ENCODE measurements at regions not wholly inside any gene's neighbourhood (a gene's known extent, or its start where the extent isn't known, plus 50 kb on each side); places are given as distances from the start of the nearest gene placed in this dataset.

GRCh38 chr13:26502826-26503225, 54.7 kb upstream of the WASF3 start:
- no peaks in the 10 kb centered on the region for H3K36me3 ChIP-seq (ENCODE audit: control insufficient read depth in 2 of 2, insufficient read depth in 2 of 2, low read length in 1 of 2)
- no peak overlapping the region for H3K4me3 ChIP-seq (ENCODE audit: low read length in 2 of 2)
- WGBS, result 19% methylated on average over 12 of the region's 12 CpGs
- no peaks in the 10 kb centered on the region for H3K27me3 ChIP-seq (ENCODE audit: control insufficient read depth in 2 of 2, insufficient read depth in 1 of 2, low read length in 1 of 2)
- no peak overlapping the region for H3K27ac ChIP-seq (ENCODE audit: low read depth in 1 of 2, low read length in 1 of 2)
- peaks cover 0 to 1% of the 10 kb centered on the region in 2 donors for H3K9me3 ChIP-seq (ENCODE audit: control insufficient read depth in 2 of 2, insufficient read depth in 1 of 2, low read length in 1 of 2)
- peaks cover 0 to 12% of the 10 kb centered on the region in 2 donors for H3K4me1 ChIP-seq (ENCODE audit: control insufficient read depth in 2 of 2, insufficient read depth in 2 of 2, low read length in 2 of 2)
- DNase-seq (ENCODE audit: low read depth in 6 of 9, low spot score in 9 of 9), result peak in 4 of 9 donors; percentile 5 to 44 (median 27)

- peaks cover 0 to 8% of the 10 kb centered on the region in 2 donors for H3K4me1 ChIP-seq (ENCODE audit: control insufficient read depth in 2 of 2, insufficient read depth in 2 of 2, low read length in 2 of 2)
- H3K27me3 ChIP-seq (ENCODE audit: control insufficient read depth in 2 of 2, insufficient read depth in 1 of 2, low read length in 1 of 2), result no peaks in the 10 kb centered on the region
- peaks cover 0 to 1% of the 10 kb centered on the region in 2 donors for H3K9me3 ChIP-seq (ENCODE audit: control insufficient read depth in 2 of 2, insufficient read depth in 1 of 2, low read length in 1 of 2)
- DNase-seq (ENCODE audit: low read depth in 6 of 9, low spot score in 9 of 9), result no peak
- WGBS, result 84% methylated on average over 8 of the region's 8 CpGs
- no peak overlapping the region for H3K27ac ChIP-seq (ENCODE audit: low read depth in 1 of 2, low read length in 1 of 2)
- H3K4me3 ChIP-seq (ENCODE audit: low read length in 2 of 2), result no peak overlapping the region
- no peaks in the 10 kb centered on the region for H3K36me3 ChIP-seq (ENCODE audit: control insufficient read depth in 2 of 2, insufficient read depth in 2 of 2, low read length in 1 of 2)
Measured at GRCh38 chr13:26503826-26504594, 53.5 kb upstream of the WASF3 start.

Data from thymus (tissue), 11 donors.